GM18499 (cell line): ENCODE measurements at regions not wholly inside any gene's neighbourhood (a gene's known extent, or its start where the extent isn't known, plus 50 kb on each side); places are given as distances from the start of the nearest gene placed in this dataset.
"Not testable (repeated sequence)": the region's sequence is repeated elsewhere in the genome, so short reads cannot be mapped to it uniquely, and the experiment has no call there.

Experiments used
- ATAC-seq: cut with Tn5 transposase; IDR thresholded peaks from one replicate; pipeline ENCODE4 v1.9.1; 2021; ENCODE audit warnings: moderate number of reproducible peaks; ENCODE audit not compliant: insufficient read depth, unreplicated experiment

DNA sequence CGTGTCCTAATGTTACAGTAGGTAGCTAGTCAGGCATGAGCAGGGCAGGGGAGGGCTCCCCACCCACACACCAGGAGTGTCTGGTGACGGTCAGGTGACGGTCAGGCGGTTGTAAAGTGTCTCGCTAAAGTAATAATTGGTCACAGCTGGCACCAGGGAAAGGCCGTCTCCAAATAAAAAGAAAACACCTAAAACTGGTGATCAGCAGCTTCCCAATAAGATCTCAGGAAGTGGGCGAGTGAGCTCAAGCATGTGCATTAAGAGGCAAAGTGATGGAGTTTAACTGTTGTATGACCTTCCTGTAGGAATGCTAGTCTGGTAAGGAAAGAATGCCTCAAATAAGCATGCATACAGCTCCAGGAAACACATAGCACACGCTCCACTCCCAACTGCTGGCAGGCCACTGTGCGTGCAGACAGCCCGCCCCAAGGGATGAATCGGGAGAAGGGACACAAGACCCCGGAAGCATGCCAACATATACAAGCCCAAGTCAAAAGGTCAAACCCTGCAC, 177.1 kb downstream of the RNF144A start:
- ATAC-seq = no peak

DNA sequence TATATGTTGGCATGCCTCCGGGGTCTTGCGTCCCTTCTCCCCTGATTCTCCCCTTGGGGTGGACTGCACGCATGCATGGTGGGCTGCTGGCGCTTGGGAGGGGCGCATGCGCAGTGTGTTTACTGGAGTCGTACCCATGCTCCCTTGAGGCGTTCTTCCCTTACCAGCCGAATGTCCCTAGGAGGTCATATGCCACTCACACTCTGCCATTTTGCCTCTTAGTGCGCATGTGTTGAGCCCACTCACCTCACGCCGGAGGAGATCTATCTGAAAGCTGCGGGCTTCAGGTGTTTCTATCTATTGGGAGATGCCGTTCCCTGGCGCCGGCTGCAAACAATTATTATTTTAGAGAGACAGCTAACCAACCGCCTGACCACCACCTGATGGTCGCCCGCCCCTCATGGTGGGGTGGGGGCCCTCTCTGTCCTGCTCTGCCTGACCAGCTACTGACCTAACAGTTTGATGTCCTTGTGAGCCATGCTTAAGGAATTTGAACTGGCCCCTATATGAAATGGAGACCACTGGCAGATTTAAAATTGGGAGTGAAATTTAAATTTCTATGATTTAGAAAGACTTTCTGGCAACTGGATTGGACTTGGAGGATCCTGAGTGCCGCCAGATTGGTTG, 179.6 kb downstream of the RNF144A start:
- ATAC-seq = no peak

DNA sequence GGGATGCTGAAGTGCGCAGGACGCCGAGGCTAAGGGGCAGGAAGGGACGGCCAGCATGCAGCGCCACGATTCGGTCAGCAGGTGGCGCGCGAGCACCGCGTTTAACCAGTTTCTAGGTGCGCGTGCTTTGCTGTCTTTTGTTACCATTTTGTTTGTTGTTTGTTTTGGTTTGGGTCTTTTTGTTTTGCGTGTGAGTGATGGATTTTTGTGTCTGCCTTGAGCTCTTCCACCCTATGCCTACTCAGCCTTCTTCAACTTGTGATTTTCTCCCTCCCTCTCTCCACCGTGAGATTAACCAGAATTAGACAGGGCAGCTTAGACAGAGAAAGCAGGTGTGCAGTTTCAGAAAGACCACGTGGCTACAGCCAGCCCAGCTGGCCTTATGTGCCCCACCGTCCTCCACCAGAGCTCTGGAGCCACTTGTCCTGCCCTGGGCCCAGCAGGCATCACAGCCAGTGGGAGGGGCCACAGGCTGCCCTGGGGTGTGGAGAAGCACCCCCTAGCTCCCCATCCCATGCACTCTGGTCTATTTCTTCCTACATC, 180.2 kb downstream of the RNF144A start:
- peak; percentile 71 for ATAC-seq

DNA sequence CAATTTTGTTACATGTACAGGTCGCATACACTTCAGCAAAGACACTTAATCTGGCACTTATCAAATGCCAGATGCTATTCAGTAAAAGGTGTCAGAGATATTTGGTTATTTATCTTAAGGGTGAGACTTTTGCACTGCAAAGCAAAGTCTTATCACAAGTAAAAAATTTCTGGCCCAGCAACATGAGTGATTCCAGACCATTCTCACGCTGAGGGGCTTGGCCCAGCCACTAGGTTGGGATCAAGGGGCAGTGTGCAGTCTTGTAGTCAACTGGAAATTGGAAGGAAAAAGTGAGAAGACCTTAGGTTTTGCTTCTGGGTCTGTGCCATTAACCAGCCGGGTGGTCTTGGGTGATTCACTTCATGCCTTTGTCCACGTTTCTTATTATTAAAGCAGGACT, 181.6 kb downstream of the RNF144A start:
- ATAC-seq = no peak

DNA sequence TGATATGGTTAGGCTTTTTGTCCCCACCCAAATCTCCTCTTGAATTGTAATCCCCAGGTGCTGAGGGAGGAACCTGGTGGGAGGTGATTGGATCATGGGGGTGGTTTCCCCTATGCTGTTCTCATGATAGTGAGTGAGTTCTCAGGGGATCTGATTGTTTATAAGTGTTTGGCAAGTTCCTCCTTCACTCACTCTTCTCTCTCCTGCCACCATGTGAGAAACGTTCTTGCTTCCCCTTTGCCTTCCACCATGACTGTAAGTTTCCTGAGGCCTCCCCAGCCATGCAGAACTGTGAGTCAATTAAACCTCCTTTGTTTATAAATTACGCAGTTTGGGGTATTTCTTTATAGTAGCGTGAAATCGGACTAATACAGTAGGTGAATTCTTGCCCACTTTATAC, 182.5 kb downstream of the RNF144A start:
- not testable (repeated sequence) for ATAC-seq

DNA sequence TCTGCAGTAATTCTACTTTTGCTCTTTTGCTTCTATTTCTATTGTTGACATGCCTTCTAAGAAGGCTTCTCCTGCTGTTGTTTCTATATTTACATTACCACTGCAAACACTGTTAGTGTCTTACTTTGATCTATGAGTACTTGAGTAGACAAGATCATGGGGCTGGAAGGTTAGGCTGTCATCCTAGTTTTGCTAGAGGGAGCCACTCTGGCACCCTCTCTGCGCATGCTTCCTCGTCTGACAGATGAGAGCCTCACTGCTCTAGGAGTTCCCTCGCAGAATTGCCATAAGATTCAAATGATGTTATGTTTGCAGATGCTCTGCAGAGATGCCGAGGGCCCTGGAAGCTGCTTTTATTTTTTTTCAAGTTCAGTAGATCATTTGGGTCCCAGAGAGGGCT, 185.6 kb downstream of the RNF144A start:
- ATAC-seq = no peak

DNA sequence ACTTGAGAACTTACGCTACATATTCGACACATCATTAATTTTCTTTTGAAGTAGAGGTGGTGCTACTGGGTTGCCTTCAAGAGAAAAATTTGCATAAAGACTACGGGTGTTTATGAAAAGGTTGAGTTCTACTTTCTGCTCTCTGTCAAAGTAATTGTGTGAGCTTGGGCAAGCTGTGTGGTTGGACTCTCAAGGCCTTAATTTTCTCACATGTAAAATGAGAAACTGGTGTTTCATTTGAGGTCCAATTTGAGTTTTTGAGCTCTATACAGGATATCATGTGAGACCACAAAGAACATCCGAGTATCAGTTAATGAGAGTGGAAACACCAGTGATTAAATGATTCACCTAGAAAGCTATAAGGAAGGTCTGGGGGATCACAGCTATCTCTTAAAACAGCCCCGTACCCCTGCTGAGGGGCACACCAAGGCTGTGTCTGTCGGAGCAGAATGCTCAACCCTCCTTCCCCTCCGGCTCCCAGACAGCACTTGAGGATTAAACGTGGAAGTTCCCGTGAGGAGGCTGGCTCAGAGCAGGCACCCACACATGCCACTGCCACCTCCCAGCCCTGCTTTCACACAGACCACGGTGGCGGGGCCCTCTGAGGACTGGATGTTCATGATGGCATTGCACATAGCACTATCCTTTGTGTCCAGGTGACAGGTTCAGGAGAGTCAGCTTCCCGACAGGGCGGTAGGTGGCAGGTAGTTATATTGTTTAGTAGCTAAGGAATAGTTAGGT, 191.8 kb downstream of the RNF144A start:
- ATAC-seq = no peak

DNA sequence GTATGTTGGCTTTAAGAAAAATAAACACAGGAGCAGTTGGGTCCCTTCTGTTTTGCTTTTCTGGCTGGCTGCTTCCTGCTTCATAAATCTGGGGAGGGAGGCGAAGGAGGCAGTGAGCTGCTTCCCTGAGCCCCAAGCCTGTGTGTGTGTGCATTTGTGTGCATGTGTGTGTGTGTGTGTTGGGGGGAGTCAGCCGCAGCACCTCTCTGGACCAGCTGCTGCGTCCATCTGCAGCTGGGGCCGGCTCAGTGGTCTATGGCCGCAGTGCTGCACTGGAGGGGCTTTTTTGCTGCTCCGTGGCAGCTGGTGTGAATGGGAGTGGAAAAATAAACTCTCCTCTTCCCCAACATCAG, 192.3 kb downstream of the RNF144A start:
- ATAC-seq = no peak

DNA sequence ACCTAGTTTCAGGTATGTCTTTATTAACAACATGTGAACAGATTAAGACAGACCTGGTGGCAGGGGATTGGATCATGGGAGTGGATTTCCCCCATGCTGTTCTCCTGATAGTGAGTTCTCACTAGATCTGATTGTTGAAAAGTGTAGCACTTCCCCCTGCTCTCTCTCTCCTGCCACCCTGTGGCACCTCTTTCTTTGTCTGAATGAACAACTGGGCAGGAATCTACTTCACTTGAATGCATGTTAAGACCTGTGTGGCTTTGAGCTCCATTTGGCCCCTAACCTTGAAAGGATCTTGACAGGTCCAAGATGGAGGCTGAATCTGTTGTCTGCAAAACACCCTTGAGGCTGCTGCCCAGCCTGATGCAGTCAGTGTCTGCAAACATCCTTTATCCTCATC, 194.4 kb downstream of the RNF144A start:
- ATAC-seq = no peak

DNA sequence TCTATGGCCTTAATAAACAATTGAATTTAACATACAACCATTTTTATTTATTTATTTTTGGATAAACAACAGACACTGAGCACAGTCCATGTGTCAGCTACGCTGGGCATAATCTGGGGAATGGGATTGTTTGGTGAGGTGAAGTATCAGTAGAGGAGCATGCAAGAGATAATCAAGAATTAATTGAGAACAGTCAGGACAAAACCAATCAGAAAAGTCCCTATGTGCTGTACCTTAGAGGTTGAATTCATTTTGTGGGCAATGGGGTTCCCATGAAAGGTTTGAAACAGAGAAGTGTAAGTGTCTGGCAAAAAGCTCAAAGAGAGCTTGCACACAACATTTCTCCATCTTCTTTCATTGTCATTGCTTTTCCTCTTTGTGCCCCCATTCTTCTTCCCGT, 198.2 kb downstream of the RNF144A start:
- no peak for ATAC-seq

DNA sequence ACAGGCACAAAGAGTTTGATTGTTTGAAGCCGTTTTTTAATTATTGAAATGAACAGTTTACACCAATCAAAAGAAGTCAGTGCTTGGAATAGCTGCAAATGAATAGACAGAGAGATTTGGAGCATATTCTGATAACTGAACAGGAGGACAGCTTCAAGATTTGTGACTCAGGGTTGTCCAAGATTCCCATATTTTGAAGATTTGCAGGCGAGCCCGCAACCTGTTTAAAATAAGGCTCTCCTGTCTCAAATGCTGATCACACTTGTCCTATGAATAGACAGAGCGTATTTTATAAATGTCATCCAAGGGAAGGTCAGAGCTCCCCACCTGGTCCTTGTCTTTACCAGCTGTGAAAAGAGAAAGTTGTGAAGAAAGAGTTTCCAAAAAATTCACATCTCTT, 198.7 kb downstream of the RNF144A start:
- no peak for ATAC-seq

DNA sequence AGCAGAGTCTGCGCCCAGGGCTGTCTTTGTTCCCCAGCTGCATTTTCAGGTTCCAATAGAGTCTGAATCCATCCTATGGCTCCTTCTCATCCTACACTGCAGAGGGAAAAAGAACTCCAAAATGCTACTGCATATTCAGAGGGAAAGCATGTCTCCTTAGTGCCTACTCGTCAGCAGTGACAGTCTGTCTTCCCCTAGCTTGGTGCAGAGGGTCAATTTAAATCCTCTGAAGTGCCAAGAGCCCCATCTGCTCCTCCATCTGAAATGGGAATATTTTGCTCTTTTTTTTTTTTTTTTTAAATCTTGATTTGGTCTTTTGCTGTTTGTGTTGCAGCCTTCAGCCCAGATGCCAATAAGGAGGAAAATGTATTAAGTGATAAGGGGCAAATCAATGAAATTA, 199.3 kb downstream of the RNF144A start:
- no peak for ATAC-seq

DNA sequence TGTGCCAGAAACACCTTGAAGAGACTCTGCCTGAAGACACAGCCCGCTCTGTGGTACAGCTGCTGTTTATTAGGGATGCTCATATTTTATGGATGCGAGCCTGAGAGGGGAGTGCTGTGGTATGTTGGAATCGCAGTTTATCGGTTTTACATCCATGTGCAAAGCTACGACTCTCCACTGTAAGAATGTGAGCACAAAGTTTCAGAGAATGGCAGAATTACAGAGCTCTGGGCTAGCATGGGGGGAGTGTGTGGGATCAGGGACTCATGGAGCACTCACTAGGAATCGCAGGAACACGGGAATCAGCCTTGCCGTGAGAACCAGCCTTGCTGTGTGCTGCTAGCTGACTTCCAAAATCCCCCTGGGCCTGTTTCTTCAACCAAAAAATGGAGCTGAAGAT, 199.9 kb downstream of the RNF144A start:
- no peak for ATAC-seq

DNA sequence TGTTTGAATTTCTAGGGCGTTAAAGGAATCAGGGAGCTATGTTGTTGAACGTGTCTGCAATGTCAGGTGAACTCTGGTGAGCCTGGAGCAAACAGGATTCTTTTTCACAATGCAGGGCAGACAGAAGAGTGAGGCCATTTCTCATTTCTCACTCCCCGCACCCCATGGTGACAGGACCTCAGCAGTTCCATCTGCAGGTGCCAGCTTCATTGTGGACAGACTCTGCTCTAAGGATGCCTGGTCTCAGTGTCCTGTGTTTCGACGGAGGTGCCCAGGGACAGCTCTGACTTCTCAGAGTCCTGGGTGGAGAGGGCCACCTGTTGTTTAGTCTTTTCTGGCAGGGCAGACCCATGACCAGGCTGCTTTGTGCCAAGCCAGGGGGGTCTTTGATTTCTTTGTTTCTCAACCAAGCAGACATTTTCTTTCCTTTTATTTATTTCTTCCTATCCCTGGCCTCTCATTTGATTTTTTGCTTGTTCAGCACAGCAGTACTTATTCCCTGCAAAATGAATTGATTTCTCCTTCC, 201.5 kb downstream of the RNF144A start:
- ATAC-seq = no peak

DNA sequence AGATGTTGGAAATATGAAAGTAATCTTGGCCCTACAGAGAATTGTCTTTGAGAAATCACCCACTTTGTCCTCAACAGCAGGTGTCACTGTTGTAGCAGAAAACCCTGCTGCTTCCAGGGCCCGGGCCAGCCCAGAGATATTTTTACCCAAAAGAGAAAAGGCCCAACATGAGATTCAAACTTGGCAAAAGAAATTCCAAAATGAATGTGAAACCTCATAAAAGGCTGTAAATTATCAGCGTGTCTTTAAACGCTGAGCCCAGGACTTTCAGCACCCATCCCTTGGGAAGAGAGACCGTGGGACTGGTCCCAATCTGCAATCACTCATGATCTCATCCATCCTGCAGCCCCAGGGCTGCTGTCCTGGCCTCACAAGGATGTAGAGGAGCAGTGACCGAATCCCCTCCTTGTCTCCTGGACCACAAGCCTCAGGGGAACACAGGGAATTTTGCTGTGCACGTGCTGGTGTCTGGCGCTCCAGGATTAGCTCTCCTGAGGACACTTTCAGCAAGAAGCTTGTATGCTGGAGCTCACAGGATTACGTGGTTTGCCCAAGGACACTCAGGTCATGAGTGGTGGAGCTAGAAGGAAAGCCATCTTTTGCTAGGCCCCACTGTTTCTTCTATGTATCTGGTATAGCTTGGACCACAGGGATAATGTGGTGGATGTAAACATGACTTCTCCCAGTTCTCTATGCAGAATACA, 202.1 kb downstream of the RNF144A start:
- ATAC-seq = no peak

DNA sequence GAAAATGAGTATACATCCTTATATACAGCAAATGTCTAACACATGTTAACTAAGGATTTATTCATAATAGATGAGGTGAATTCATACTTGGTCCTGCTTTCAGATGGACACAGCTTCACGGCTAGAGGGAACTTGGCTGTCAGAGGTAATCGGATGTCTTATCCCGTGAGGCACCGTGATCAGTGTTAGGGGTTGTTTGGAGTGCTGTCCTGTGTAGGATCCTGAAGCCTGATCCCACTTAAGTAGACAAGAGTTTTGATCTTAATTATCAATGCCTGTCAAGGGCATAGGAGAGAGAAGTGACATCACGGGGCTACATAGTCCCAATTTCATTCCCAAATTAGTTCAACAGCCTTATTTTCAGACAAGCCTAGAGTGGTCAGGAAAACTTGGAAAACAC, 204.6 kb downstream of the RNF144A start:
- ATAC-seq = no peak

DNA sequence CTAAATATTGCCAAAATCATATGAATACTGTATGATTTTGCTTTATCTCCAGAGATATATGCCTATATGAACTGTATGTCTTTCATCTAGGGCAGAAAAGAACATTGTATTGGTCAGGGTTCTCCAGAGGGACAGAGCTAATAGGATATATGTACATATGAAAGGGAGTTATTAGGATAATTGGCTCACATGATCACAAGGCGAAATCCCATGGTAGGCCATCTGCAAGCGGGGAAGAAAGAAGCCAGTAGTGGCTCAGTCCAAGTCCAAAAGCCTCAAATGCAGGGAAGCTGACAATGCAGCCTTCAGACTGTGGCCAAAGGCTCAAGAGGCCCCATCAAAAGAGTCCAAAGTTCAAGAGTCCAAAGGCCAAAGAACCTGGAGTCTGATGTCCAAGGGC, 209.9 kb downstream of the RNF144A start:
- ATAC-seq = no peak

DNA sequence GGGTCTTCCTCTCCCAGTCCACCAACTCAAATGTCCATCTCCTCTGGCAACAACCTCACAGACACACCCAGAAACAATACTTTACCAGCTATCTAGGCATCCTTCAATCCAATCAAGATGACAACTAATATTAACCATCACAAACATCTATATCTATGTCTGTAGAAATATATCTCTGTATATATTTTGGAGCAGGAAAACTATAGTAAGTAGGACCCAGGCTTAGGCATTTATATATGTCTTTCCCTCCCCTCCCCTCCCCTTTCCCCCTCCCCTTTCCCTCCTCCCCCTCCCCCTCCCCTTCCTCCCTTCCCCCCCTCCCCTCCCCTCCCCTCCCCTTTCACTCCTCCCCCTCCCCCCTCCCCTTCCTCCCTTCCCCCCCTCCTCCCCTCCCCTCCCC, 210.5 kb downstream of the RNF144A start:
- no peak for ATAC-seq

DNA sequence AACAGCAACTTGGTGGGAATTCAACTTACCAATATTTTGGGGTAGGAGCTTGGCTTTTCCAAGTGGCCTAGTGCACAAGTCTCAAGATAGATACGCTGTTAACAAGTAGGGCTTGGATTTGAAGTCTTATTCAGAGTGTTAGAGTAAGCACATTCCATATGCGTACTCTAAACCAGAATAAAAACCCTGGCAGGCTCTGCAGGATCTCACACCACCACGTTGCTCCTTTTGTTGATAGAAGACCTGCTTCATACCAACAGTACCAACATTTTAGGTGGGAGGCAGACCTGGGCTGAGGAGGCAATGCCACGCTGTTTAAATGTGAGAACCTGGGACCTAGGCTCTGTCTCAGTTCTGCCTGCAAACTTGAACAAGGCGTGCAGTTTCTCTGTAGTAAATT, 214.0 kb downstream of the RNF144A start:
- ATAC-seq = no peak

DNA sequence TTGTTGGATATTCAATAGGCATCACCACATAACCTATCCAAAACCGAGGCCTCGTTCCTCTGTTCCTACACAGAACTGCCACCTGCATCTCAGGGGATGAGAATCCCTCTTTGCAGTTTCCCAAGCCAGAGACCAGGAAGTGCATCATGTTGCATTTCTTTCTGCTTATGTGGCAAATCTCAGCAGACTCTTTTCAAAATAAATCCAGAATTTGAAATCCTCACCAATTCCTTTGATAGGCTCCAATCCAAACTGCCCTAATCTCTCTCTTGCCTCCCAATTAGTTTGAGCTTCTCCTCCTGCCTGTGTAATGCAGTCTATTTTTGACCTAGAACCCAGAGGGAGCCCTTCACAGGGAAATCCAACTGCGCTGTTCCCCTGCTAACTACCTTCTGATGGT, 215.5 kb downstream of the RNF144A start:
- ATAC-seq = no peak

DNA sequence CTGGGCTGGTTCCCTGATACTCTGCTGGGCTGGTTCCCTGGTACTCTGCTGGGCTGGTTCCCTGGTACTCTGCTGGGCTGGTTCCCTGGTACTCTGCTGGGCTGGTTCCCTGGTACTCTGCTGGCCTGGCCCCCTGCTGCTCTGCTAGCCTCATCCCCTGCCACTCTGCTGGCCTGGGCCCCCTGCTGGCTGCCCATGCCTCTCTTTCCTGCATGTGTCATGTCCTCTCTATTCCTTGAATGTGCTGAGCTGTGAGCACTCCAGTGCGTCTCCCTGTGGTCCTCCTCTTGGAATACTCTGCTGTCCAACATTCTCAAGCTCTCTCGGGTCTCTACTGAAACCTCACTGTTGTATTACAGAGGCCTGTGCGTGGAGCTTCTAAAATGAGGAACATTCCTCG, 216.3 kb downstream of the RNF144A start:
- no peak for ATAC-seq
